GM18508 (cell line): ENCODE measurements at regions not wholly inside any gene's neighbourhood (a gene's known extent, or its start where the extent isn't known, plus 50 kb on each side); places are given as distances from the start of the nearest gene placed in this dataset.

Experiments used
- ATAC-seq: cut with Tn5 transposase; IDR thresholded peaks from one replicate; pipeline ENCODE4 v1.9.1; 2021; ENCODE audit warnings: moderate number of reproducible peaks; ENCODE audit not compliant: insufficient read depth, unreplicated experiment

DNA sequence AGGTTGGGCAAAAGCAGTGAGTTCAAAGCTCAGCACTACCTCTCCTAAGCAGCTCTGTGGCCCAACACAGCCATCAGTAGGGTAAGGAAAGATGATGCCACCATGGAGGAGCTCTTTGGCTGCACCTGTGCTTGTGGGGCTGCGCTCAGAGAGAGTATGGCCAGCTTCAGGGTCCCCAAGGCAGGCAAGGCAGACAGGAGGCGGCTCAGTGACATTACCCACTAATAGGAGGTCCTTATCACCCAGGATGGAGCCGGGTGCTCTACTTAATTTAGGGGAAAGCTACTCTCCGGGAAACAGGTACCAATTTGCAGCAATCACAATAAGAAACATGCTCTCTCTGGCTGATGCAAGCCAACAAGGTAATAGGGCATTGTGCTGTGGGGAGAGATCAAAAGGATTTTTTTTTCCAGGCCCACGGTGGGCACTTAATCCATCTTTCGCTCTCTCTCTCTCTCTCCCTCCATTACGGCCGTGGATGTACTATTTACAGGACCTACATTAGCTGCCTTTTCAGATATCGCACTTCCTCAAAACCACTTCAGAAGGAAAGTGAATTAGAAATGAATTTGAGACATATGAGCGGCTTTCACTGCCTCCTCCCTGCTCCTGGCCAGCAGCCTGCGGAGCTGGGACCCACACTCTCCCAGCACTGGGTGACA, 446.3 kb downstream of the SOX6 start:
- no peak for ATAC-seq

DNA sequence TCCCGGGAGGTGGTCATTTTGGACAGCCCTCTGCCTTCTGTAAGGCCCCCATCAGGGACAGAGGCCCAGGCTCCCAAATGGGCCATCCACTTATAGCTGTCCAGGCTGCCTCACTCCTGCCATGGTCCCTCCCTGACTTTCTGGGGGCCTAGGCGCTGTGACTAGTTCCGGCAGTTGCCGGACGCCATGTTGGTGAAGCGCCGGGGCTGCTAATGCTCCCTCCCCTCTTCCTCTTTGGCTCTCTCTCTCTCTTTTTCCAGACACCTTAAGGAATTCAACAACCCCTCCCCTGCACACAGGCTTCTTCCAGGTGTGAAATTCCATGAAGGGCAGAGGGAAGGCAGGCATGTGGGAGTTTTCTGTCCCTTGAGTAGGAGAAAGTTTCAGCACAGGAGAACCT, 445.6 kb downstream of the SOX6 start:
- ATAC-seq: no peak

DNA sequence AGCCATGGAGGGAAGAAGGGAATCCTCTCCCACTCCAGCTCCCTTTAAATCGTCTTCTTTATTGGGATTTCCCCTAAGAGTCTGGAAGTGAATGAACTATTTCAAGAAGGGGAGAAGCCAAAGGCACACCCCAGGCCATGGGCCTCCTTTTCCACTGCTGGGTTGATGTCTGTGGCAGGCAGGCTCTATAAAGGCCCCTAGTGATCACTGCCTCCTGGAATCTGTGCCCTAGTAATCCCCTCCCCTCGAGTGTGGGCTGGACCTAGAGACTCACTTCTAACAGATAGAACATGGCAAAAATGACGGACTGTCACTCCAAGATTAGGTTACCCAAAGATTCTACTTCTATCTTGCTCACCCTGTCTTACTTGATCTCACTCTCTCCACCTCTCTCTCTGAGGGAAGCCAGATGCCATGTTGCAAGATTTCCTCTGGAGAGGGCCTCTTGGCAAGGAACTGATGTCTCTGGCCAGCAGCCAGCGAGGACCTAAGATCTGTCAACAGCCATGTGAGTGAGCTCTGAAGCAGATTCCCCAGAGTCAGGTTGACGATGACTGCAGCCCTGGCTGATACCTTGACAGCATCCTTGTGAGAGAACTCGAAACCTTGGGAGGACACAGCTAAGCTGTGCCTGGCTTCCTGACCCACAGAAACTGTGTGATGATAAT, 444.8 kb downstream of the SOX6 start:
- no peak for ATAC-seq

DNA sequence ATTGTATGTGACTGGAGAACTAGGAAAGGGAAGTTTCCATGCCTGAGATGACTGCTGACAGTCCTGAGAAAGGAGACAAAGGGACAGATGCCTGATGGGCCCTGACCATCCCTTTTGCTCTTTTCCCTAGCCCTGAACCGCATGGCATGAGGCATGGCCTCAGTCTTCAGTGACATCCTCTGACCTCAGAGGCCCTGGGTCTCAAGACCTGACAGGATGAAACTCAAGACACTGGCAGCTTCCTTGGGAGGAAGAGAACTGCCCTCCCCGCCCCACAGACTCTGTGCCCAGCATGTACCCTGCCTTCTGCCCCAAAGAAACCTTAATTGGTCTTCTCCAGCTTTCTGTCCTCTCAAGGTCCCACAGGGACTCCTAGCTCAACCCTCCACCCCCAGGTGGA, 444.1 kb downstream of the SOX6 start:
- no peak for ATAC-seq

DNA sequence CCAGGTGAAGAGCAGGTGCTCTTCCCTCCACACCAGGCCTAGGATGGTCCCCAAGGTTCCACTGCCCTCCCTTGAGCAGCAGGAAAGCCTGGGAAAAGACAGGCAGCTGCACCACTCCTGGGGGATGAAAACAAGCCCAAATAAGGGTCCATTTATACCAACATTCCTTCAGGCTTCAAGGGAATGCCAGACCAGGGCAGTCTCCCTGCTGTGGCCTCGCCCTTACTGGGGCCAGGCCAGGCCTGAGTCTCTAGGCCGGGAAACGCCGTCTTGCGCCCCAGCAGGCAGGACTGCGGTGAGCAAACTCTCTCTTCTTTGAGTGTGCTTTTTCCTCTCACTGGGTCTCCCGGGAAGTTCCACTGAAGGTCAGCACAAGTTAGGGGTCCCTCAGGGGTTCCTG, 443.5 kb downstream of the SOX6 start:
- ATAC-seq: no peak

DNA sequence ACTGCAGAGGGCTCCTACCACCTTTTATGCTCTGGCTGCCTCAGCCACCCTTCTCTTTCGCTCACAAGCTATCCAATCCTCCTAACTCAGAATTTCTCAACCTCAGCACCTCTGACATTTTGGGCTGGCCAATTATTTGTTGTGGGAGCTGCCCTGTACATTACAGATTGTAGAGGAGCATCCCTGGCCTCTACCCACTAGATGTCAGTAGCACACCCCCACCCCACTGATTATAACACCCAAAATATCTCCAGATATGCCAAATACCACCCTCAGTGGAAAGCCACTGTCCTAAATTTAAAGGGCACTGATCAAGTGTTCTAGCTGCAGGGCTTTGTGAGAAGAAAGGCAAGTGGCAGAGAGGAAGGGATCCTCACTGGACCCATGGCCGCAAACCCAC, 443.1 kb downstream of the SOX6 start:
- no peak for ATAC-seq
